Activated CD4-positive, alpha-beta T cell treated with anti-CD3 and anti-CD28 coated beads for 1 hour (primary cell): ENCODE measurements at regions not wholly inside any gene's neighbourhood (a gene's known extent, or its start where the extent isn't known, plus 50 kb on each side); places are given as distances from the start of the nearest gene placed in this dataset.

ENCODE experiments used
- DNase-seq: peaks from one replicate; pipeline ENCODE4 v3.0.0-alpha.2; 2020

GRCh38 chr5:124408738-124409453 lies 337.5 kb downstream of the ZNF608 start:
- DNase-seq: no peak

DNA sequence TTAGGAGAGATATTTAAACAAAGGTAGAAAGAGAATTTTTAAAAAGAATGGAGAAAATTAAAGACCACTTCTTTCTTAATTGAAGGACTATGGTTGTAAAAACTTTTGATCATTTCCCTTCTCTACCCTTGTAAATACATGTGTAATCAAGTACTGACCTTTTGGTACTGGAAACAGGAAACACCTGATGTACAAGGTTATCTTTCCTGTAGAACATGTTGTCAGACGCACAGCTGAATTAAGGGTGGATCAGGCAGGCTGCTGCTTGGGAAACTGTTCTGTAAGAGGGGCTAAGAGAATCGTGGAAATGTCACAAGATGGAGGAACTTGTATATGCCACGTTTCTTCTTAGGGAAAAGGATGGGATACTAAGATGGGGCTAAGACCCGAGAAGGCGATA lies 341.6 kb downstream of the ZNF608 start:
- DNase-seq: no peak

DNA sequence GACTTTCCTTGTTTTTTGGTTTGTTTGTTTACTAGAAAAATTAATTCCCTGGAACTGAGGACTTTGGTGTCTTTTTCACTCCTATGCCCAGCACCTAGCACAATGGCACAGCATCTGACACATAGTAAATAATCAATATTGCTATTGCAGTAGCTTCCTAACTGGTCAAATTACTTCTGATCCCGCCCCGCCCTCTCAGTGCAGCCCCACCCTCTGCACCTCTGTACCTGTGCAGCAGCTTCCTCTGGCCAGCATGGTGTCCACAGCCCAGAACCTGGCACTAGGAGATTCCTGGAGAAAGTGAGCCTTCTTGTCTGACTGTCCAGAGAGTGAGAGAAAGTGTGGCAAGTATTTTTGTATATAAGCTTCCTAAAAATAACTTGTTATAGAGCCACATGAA lies 343.2 kb downstream of the ZNF608 start:
- no peak for DNase-seq

GRCh38 chr5:124402144-124402581 lies 344.3 kb downstream of the ZNF608 start:
- no peak for DNase-seq

GRCh38 chr5:124401476-124402143 lies 344.8 kb downstream of the ZNF608 start:
- DNase-seq: no peak

DNA sequence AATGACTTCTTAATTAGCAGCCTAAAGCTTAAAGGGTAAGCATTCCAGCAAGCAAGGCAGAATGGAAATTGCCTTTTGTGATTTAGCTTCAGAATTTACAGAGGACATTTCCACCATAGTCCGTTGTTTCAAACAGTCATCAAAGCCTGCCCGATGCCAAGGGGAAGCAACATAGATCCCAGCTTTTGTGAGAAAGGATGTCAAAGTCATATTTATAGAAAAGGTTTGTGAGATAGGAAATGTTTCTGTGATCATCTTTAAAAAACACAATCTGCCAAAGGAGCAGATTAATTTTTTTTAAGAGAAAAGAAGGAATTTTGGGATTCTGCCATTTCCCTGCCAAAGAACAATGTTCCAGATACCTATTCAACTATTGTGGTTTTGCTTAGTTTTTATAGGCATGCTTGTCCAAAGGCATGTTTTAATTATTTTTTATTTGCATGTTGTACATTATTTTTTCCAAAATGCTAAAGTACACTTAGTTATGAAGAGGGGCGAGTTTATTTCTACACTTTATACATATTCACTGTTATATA lies 346.9 kb downstream of the ZNF608 start:
- DNase-seq: no peak

DNA sequence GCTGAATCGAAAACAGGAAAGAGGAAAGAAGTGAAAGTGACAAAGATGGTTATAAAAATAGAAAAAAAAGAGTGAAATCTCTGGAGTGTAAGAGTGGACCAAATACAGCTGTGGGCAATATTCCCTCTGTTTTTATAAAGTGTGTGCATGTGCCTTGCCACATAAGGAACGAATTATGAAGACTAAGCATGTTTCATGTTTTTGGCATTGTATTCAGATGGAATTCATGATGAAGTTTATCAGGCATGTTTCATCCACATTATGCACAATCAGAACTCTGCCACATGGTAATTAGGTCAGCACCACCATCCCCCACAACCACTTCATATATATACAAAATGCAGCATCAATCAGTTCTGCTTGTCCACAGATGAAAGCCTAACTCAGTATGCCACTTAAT lies 348.0 kb downstream of the ZNF608 start:
- no peak for DNase-seq

DNA sequence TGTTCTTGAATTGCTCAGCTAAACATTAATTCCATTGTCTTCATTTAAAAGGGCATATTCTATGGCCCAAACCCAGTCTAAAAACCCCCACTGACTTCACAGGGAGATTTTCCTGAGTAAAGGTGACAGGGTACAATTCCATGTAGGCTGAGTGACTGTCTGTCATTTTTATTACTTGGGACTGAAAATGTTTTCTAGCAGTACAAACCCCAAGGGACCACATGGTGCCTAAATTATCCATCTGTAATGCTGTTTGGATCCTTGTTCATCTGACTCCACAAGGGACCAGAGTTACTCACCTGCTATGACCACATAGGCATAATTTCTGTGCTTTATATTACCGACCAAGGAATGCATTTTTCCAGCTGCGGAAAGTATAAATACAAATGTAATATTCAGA lies 349.1 kb downstream of the ZNF608 start:
- DNase-seq: no peak

DNA sequence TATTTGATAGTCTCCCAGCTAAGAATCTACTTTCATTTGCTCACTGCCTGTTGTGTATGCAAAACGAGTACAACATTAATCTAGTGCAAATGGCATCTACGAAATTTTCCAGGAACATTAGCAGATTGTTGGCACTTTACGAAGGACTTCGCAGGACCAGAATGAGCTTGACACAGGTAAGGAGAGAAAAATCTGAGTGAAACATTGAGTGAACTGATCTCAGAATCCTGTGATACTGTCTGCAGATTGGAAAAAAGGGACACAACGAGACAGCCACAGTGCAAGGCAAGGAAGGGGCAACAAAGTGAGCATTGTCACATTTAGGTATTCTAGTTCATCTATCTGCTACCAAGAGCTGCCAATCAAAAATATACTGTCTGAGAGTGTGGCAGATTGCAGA lies 350.5 kb downstream of the ZNF608 start:
- no peak for DNase-seq

DNA sequence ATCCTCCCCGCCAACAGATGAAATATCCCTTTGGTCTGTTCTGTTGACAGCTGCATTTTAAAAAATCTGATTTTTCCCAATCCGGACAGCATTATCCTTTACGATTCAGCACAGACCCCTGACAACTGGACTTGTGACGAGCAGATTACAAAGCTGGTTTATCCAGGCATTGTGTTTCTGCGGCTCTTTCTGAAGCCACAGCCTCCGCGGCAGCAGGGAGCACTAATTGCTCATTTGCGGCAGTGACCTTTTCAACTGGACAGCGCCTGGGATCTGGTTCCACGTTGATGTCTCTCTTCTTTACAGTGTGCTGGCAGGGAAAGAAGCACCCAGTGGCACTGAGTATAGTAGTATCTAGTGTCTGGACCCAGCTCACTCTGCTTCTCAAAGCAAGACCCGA lies 351.2 kb downstream of the ZNF608 start:
- no peak for DNase-seq

DNA sequence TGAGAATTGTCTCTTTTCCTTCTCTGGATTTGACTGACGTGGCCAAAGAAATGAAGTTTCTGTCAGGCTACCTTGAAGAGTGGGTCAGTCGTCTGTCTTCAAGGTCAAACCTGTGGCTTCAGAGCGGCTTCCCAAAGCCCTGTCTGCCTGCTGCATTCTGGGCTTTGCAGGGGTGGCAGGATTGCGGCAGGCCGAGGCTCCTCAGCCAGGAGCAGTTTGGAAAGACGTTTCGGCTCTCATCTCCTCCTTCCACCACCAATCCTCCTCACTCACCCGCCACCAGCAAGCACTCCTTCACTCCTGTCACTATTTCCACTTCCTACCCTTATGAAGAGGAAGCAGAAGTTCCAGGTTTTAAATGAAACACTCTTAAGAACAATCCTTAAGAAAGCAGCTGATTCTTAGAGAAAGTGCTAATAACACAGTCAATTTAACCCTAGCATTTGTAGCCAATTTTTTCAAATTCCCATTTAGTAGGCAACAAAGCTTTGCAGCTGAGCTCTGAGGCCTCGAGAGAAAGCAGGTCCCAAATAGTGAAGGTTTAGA lies 351.7 kb downstream of the ZNF608 start:
- DNase-seq: no peak

DNA sequence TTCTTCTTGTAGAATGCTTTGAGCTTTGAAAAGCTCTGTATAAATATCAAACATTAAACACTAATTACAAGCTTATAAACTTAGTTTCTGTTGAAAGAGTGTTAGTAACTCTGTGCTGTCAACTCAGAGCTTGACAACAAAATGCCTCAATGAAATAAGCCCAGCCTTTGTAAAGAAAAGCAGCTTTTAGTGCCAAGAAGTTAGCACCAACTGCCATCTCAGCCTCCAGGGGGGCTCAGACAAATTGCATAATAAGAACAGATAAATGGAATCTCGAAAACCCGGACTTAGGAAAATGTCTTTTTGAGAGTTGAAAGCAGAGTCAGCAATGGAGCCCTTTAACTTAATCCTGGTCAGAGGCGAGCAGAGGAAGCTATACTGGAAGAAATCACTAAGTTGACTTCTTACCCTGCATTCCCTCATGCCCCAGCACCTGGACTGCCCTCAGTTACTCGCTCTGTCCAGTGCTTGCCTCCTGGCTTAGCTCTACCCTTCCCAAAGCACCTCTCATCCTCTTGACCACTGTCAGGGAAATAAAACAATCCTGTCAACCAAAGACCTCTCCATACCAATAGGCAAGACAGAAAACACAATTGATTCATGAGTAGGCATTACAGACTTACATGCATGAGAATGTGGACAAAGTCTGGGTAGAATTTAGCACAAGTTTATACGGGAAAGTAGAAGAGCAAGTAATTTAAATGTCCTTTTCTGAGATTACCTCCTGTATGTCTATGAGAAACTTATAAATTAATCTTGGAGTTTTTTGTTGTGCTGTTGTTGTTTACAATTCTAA lies 352.7 kb downstream of the ZNF608 start:
- DNase-seq: no peak

DNA sequence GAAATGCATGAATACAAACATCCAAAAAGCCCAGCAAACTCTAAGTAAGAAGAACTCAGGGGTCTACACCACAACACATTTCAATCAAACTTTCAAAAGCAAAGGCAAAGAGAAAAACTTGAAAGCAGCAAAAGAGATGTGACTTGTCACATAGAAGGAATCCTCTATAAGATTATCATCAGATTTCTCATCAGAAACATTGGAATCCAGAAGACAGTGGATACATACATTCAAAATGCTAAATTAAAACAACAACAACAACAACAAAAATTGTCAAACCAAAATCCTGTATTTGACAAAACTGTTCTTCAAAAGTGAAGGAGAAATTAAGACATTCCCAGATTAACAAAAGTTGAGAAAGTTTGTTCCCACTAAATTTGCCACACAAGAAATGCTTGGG lies 362.7 kb downstream of the ZNF608 start:
- no peak for DNase-seq

DNA sequence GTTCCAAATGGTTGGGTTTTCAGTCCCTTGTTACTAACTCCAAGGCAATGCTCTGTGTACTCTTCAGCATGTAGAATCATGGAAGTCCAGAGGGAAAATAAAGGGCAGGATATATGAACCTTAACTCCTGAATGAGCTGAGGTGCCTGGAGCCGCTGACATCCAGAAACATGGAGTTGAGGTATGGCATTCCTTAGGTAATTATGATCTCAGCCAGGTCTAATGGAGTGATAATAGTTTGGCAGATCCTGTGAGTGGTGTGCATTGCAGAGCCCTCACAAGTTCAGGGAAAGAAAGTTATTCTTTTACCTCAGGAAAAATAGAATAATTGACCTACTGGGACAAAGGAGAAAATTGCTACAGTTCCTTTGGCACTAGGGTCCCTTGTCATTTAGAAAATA lies 369.1 kb downstream of the ZNF608 start:
- no peak for DNase-seq

GRCh38 chr5:124373883-124374282 lies 372.6 kb downstream of the ZNF608 start:
- no peak for DNase-seq

DNA sequence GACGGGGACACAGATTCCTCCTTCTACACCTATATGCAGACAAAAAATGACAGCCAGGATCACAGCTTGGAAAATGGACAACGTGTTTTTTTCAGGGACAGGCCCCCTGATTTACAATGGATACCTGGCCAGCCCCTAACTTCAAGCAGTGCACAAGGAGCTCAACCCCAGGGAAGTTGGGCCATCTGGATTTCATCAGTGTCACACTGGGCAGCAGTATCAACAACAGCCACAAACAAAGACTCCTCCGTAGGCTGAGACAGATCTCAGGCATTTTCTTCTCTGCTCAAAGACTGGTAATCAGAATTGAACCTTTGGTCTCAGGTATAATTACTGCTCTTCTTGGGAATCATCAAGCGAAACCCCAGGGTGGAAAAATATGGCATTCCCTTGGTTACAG lies 374.0 kb downstream of the ZNF608 start:
- DNase-seq: no peak

DNA sequence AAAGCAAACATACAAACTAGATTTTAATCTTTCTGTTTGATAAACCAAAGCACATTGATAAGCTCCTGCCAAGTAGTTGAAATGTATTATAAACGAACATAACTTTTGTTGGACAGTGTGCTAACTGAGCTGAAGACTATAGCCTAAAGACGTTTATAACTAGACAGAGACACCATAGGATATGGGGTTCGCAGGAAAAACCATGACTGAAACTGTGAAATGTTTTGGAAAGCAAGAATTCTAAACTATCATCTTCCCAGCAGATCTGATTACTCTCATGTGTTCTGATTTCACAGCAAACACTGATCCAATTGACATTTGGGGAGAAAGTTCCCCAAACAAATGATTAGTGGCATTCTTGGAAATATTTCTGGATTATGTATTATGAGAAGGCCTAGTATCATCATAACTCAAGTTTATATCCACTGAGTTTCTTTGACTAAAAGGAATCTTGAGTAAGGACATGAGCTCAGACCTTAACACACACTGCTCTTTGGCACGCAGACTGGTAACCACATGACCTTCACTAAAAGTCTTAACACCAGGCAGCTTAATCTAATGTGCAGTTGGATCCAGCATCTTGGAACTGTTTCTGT lies 375.2 kb downstream of the ZNF608 start:
- no peak for DNase-seq

DNA sequence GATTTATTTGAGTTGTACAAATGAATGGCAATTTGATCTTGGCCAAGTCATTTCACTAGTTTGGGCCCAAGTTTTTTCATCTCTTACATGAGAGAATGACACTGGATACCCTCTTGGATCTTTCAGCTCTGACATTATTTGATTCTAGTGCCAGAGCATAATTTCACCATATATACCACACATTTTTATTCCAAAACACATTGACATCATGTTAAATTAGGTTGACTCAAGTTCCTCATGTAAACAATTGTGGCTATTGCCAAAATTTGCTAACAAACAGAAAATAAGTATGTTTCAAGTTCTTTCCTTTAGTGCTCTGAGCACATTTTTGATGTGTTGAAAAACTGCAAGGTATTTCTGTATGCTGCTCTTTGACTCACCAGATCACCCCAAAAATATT lies 375.8 kb downstream of the ZNF608 start:
- DNase-seq: no peak

- DNase-seq: no peak
Measured at GRCh38 chr5:124365361-124365801, 381.1 kb downstream of the ZNF608 start.

DNA sequence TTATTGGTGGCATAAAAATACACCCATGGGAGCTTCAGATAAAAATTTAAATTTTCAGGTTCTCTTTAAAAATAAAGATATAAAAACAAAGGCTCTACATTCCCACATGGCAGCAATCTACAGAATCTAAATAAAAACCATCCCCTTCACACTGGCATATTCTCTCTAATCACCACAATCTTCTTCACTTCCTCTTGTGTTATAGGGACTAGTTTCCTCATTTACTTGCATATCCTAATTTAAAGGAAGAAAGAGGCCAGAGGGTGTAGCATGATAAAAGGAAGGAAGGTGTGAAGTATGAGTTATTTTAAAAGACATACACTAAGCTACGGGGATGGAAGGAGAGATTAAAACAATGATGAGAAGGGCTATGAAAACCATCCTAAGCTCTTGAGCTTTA lies 390.5 kb downstream of the ZNF608 start:
- no peak for DNase-seq

DNA sequence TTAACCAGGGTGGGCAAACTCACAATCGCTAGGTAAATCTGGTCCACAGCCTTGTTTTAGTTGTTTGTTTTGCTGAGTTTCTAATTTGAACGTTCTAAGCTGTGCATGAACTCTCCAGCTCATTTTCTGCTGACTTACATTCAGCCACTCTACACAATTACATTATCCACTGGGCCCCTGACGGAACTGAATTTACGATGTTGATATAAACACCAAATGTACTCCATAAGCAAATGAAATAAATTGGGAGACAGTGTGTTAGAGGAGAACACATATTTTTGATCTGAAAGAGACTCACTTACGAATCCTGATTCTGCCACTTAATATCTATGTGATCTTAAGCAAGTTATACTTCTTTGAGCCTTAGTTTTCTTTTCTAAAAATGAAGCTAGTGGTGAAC lies 393.4 kb downstream of the ZNF608 start:
- no peak for DNase-seq

DNA sequence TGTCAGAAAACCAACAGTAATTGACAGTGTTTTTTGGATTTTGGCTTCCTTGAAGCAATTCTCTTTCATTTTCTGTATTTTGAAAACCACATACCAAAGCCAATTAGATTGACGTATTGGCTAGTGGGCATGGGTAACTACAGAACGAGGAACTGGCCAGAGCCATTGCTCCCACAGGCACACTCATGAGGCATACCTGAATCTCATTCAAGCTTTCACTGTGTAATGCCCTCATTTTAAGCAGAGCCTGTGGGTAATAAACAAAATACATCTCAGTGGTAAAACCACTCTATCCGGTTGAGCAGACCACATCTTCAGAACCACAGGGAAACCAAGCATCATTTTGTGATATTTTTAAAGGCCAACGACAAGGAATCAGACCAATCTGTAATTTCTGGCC lies 394.1 kb downstream of the ZNF608 start:
- no peak for DNase-seq

DNA sequence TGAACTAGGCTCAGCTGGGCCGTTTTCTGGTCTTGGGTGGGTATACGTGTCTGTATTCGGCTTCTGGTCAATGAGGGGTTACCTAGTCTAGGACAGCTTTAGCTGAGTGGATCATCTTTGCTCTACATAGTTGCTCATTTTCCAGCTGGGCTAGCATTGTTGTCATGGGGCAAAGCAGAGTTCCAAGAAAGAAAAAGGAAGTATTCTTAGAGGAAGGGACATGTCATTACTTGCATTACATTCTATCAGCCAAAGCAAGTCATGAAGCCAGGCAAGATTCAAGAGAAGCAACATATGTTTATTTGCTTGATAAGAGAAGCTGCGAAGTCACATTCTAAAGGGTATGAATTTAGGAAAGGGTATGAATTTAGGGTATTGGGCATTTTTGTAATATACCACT lies 396.5 kb downstream of the ZNF608 start:
- no peak for DNase-seq
